Heart left ventricle (tissue), 13 donors: ENCODE measurements at regions not wholly inside any gene's neighbourhood (a gene's known extent, or its start where the extent isn't known, plus 50 kb on each side); places are given as distances from the start of the nearest gene placed in this dataset.

ENCODE experiments used
- POLR2A ChIP-seq, 2 donors: fragments of 450-650 bp; IDR thresholded peaks; one replicate each; pipeline ENCODE4 v1.6.1; 2017; ENCODE audit warnings: antibody characterized with exemption in 2 of 2, mild to moderate bottlenecking in 2 of 2, moderate library complexity in 2 of 2
- TF ChIP-seq, protein P1 (sequence below), 12 donors: fragments of 200-600 bp; sonication (generic) in 4 of 12; IDR thresholded peaks; one replicate each; pipeline versions ENCODE4 v1.5.0 to v1.8.0; 2018 to 2022; ENCODE audit warnings: antibody characterized with exemption in 12 of 12, mild to moderate bottlenecking in 5 of 12
- donor health status: ischemic (EF 13 %, LVEDD 7.1; RV severe dilation, severe dysfunction).
- donor health status: DM: no; HTN: yes; CAD: no.
- donor health status: DM: no; HTN: no; CAD: no.
- donor health status: ischemic (EF 25% LVEDD 6.9; RV normal size, moderate dysfunction).
- donor health status: ischemic (EF 25% LVEDD 5.7; RV mildly dilated, moderate dysfunction).
- donor health status: ischemic (EF 35%, LVEDD 5.7; RV mildly dilated, moderate dysfunction).
- donor health status: nonischemic (EF 11% LVEDD 7.7; RV severe dilation, severe dysfunction).
- donor health status: DM: yes; HTN: yes; CAD: no.
- donor health status: PGD.
- donor health status: ischemic (EF 29% LVEDD 5.4; RV normal size, mild dysfunction).
- donor health status: nonischemic (EF 23%, LVEDD 6.1; RV moderate dilation, normal function).

- TF ChIP-seq, protein P1, sequence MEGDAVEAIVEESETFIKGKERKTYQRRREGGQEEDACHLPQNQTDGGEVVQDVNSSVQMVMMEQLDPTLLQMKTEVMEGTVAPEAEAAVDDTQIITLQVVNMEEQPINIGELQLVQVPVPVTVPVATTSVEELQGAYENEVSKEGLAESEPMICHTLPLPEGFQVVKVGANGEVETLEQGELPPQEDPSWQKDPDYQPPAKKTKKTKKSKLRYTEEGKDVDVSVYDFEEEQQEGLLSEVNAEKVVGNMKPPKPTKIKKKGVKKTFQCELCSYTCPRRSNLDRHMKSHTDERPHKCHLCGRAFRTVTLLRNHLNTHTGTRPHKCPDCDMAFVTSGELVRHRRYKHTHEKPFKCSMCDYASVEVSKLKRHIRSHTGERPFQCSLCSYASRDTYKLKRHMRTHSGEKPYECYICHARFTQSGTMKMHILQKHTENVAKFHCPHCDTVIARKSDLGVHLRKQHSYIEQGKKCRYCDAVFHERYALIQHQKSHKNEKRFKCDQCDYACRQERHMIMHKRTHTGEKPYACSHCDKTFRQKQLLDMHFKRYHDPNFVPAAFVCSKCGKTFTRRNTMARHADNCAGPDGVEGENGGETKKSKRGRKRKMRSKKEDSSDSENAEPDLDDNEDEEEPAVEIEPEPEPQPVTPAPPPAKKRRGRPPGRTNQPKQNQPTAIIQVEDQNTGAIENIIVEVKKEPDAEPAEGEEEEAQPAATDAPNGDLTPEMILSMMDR (IDR thresholded peaks at IDR 0.05) = no peak
- no peak for TF ChIP-seq POLR2A (IDR thresholded peaks at IDR 0.05)
Measured at GRCh38 chr3:194035406-194036138, 100.4 kb upstream of the HES1 start.
